Smooth muscle cell (in vitro differentiated cells): ENCODE measurements at regions not wholly inside any gene's neighbourhood (a gene's known extent, or its start where the extent isn't known, plus 50 kb on each side); places are given as distances from the start of the nearest gene placed in this dataset.

Experiments used
- DNase-seq: peaks from one replicate; lab custom pipeline; 2025; ENCODE audit not compliant: unreplicated experiment; lab: John Stamatoyannopoulos, UW
- H2AFZ ChIP-seq: fragments of 200-600 bp; sonication (generic); 2 replicates; pipeline ENCODE4 v1.6.0; 2016; ENCODE audit warnings: antibody characterized with exemption, low read depth, mild to moderate bottlenecking
- H3F3A ChIP-seq: fragments of 200-600 bp; sonication (generic); 2 replicates; pipeline ENCODE4 v1.6.0; 2017; ENCODE audit warnings: antibody characterized with exemption, low read depth
- H3K27ac ChIP-seq: fragments of 200-600 bp; sonication (generic); 2 replicates; pipeline ENCODE4 v1.5.1; 2016; ENCODE audit warnings: low read depth, mild to moderate bottlenecking
- H3K27me3 ChIP-seq: fragments of 200-600 bp; sonication (generic); 2 replicates; pipeline ENCODE4 v1.6.1; 2016; ENCODE audit warnings: low read depth, mild to moderate bottlenecking
- H3K36me3 ChIP-seq: fragments of 200-600 bp; sonication (generic); 2 replicates; pipeline ENCODE4 v1.5.1; 2016; ENCODE audit warnings: low read depth
- H3K4me1 ChIP-seq: fragments of 200-600 bp; sonication (generic); 2 replicates; pipeline ENCODE4 v1.5.1; 2016; ENCODE audit warnings: low read depth
- H3K4me2 ChIP-seq: fragments of 200-600 bp; sonication (generic); 2 replicates; pipeline ENCODE4 v1.6.0; 2016; ENCODE audit warnings: mild to moderate bottlenecking
- H3K4me3 ChIP-seq: fragments of 200-600 bp; sonication (generic); 2 replicates; pipeline ENCODE4 v1.5.1; 2016; ENCODE audit warnings: mild to moderate bottlenecking
- H3K79me2 ChIP-seq: fragments of 200-600 bp; sonication (generic); 2 replicates; pipeline ENCODE4 v1.6.0; 2016; ENCODE audit warnings: low read depth, mild to moderate bottlenecking
- H3K9ac ChIP-seq: fragments of 200-600 bp; sonication (generic); 2 replicates; pipeline ENCODE4 v1.6.0; 2016; ENCODE audit warnings: low read depth
- H3K9me3 ChIP-seq: fragments of 200-600 bp; sonication (generic); replicated peaks from 2 replicates; pipeline ENCODE4 v1.5.1; 2016; ENCODE audit warnings: low read depth
- H4K20me1 ChIP-seq: fragments of 200-600 bp; sonication (generic); 2 replicates; pipeline ENCODE4 v1.6.0; 2016; ENCODE audit warnings: low read depth
- CTCF ChIP-seq: fragments of 200-600 bp; sonication (generic); IDR thresholded peaks from 2 replicates; pipeline ENCODE4 v1.5.1; 2017; ENCODE audit warnings: borderline replicate concordance, mild to moderate bottlenecking, antibody characterized with exemption; ENCODE audit not compliant: insufficient read depth, poor library complexity, severe bottlenecking
- WGBS: methylation state at CpG from one replicate; pipeline ENCODE4 v1.1.7; 2016; ENCODE audit warnings: low lambda C conversion rate; 5-methylcytosine and 5-hydroxymethylcytosine counted together

DNA sequence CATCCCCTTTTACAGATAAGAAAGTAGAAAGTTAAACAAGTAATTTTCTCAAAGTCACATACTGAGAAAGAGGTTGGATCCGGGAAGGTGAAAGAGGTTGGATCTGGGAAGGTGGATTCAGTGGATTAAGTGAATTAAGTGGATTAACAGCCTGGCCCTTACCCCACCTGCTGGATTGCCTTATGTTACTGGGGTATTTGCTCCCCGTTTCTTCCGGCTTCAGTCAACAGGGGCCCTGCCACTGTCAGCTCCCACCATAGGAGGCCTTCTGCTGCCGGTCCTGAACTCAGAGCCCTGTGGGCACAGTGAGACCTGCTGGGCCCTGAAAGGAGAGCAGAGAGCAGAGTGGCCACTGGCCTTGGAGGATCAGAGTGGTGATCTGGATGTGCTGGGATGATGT, 113.2 kb downstream of the VAPA start:
- H3K27ac ChIP-seq = no peak overlapping the region
- no peaks in the 10 kb centered on the region for H3K9me3 ChIP-seq

GRCh38 chr18:10027461-10027860, 113.6 kb downstream of the VAPA start:
- H4K20me1 ChIP-seq = no peaks in the 10 kb centered on the region
- H3K9me3 ChIP-seq = no peaks in the 10 kb centered on the region
- 97% methylated on average over 3 of the region's 3 CpGs for WGBS
- no peaks in the 10 kb centered on the region for H3K4me1 ChIP-seq
- H3K9ac ChIP-seq = no peak overlapping the region
- H2AFZ ChIP-seq = no peak overlapping the region
- H3K4me2 ChIP-seq = no peak overlapping the region
- peaks cover 6% of the 10 kb centered on the region for H3F3A ChIP-seq
- no peak for TF ChIP-seq CTCF
- no peak overlapping the region for H3K4me3 ChIP-seq
- H3K27me3 ChIP-seq = no peaks in the 10 kb centered on the region
- DNase-seq = no peak
- no peaks in the 10 kb centered on the region for H3K79me2 ChIP-seq
- H3K36me3 ChIP-seq = no peaks in the 10 kb centered on the region
- H3K27ac ChIP-seq = no peak overlapping the region

More for the DNA sequence above, 113.2 kb downstream of the VAPA start:
- Histone ChIP-seq H3K4me1 (no peaks in the 10 kb centered on the region), H4K20me1 (no peaks in the 10 kb centered on the region), H3K36me3 (no peaks in the 10 kb centered on the region), H3K79me2 (no peaks in the 10 kb centered on the region), H3K4me2 (no peak overlapping the region), H2AFZ (no peak overlapping the region), H3K9ac (no peak overlapping the region), H3F3A (peaks cover 6% of the 10 kb centered on the region), H3K27me3 (no peaks in the 10 kb centered on the region), H3K4me3 (no peak overlapping the region)
- TF ChIP-seq CTCF = no peak
- WGBS = 93% methylated on average over 4 of the region's 4 CpGs
- DNase-seq = no peak

DNA sequence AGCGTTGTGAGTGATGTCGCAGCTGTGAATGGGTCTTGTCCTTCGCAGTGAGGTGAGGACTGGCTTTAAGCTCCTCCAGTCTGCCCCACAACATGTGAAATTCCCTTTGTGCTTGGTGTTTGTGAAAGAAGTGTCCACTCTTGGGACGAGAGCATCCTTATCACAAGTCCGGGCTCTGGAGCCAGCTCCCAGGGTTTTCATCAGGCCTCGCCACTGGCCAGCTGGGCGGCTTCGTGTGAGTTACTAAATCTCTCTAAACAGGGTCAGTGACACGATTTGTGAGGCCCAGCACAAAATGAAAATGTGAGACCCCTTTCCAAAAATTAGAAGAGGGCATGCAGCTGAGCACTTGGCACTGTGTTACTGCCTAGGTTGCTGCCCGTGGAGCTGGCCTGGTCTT, 115.9 kb downstream of the VAPA start:
- Histone ChIP-seq H2AFZ (no peak overlapping the region), H3K27me3 (no peaks in the 10 kb centered on the region), H3K4me2 (no peak overlapping the region), H3F3A (peaks cover 6% of the 10 kb centered on the region), H3K9me3 (no peaks in the 10 kb centered on the region), H3K4me3 (no peak overlapping the region), H3K9ac (no peak overlapping the region), H4K20me1 (no peaks in the 10 kb centered on the region), H3K79me2 (no peaks in the 10 kb centered on the region), H3K4me1 (no peaks in the 10 kb centered on the region), H3K36me3 (no peaks in the 10 kb centered on the region), H3K27ac (no peak overlapping the region)
- 62% methylated on average over 10 of the region's 10 CpGs for WGBS
- no peak for DNase-seq
- TF ChIP-seq CTCF = no peak

GRCh38 chr18:10030816-10031541, 117.2 kb downstream of the VAPA start:
- Histone ChIP-seq H3K4me3 (no peak overlapping the region), H3K27ac (no peak overlapping the region), H3K4me2 (no peak overlapping the region), H3K4me1 (peaks cover 11% of the 10 kb centered on the region), H2AFZ (no peak overlapping the region), H3K36me3 (no peaks in the 10 kb centered on the region), H3K27me3 (no peaks in the 10 kb centered on the region), H3K9ac (no peak overlapping the region), H3F3A (peaks cover 16% of the 10 kb centered on the region), H4K20me1 (no peaks in the 10 kb centered on the region), H3K9me3 (no peaks in the 10 kb centered on the region), H3K79me2 (no peaks in the 10 kb centered on the region)
- TF ChIP-seq CTCF = no peak
- WGBS = 78% methylated on average over 25 of the region's 25 CpGs
- no peak for DNase-seq
